ENCODE measurements at regions not wholly inside any gene's neighbourhood (a gene's known extent, or its start where the extent isn't known, plus 50 kb on each side); places are given as distances from the start of the nearest gene placed in this dataset.

DNA sequence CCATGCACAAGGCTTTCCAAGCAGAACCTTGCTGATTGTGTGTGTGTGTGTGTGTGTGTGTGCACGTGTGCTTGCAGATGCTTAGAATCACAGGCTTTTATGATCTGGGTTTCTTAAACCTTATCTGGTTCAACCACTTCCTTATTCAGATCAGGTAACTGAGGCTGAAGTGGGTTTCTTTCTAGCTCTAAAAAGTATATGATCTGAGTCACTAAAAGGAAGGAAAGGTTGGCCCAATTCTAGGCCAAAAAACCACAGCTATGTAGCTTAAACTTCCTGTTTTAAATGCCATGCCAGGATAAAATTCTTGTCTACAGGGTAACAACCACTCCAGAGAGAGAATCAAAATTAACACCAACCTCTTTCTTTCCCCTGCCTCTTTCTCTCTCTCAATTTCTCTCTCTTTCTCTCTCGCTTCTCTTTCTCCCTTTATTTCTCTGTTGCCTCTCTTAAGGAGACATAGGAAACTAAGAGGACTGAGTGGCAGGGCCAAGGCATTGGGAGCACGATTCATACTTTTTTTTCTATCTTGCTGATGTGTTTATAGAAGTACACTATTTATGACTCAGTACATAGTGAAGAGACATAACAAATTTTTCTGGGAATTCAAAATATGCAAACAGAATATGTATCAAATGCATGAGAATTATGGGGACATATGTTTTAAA, 140.3 kb downstream of the TRIB2 start:
- WGBS: 71% methylated on average over 2 of the region's 3 CpGs

DNA sequence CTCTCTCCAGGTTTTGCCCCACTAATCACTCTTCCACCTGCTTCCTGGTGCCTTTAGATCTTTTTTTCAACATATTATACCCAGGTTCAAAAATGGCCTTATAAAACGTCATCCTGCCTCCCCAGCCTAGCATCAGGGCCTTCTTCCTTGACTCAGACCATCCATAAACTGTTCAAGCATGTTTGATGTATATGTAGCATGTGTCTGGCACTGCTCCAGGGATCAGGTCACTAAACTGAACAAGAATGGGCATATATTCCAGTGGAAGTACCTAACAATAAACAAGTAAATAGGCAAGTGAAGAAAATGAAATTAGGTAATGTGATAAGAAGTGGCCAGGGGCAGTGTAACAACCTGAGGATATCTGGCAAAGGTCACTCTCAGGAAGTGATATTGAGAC, 141.2 kb downstream of the TRIB2 start:
- 80% methylated on average over 1 of the region's 1 CpG for WGBS
- Histone ChIP-seq H3K9me3 (ENCODE audit: insufficient read depth, low read depth, low read length) (peaks cover 40% of the 10 kb centered on the region), H3K36me3 (ENCODE audit: insufficient read depth, low read length) (no peaks in the 10 kb centered on the region), H3K4me3 (ENCODE audit: low read length) (no peak overlapping the region), H3K27ac (ENCODE audit: low read depth, low read length) (no peak overlapping the region), H3K4me1 (ENCODE audit: insufficient read depth, low read length) (no peaks in the 10 kb centered on the region), H3K9ac (ENCODE audit: low read depth, low read length) (no peak overlapping the region), H3K27me3 (ENCODE audit: insufficient read depth, low read length) (no peaks in the 10 kb centered on the region)

More for the DNA sequence above, 140.3 kb downstream of the TRIB2 start:
- Histone ChIP-seq H3K27ac (ENCODE audit: low read depth, low read length) (no peak overlapping the region), H3K27me3 (ENCODE audit: insufficient read depth, low read length) (no peaks in the 10 kb centered on the region), H3K4me3 (ENCODE audit: low read length) (no peak overlapping the region), H3K9ac (ENCODE audit: low read depth, low read length) (no peak overlapping the region), H3K4me1 (ENCODE audit: insufficient read depth, low read length) (no peaks in the 10 kb centered on the region), H3K36me3 (ENCODE audit: insufficient read depth, low read length) (no peaks in the 10 kb centered on the region), H3K9me3 (ENCODE audit: insufficient read depth, low read depth, low read length) (peaks cover 37% of the 10 kb centered on the region)

DNA sequence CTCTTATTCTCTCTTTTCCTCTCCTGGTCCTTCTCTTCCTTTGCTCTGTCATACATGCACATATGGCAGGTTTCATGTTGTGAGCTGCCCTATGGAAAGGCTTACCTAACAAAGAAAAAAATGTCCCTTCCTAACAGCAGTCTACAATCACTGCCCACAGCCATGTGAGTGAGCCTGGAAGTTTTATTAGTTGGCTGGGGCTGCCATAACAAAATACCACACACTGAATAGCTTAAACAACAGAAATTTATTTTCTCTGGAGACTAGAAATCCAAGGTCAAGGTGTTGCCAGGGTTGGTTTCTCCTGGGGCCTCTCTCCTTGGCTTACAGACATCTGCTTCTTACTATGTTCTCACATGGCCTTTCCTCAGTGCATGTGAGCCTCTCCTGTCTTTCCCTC, 142.1 kb downstream of the TRIB2 start:
- Histone ChIP-seq H3K27ac (ENCODE audit: low read depth, low read length) (no peak overlapping the region), H3K36me3 (ENCODE audit: insufficient read depth, low read length) (no peaks in the 10 kb centered on the region), H3K9ac (ENCODE audit: low read depth, low read length) (no peak overlapping the region), H3K4me3 (ENCODE audit: low read length) (no peak overlapping the region), H3K4me1 (ENCODE audit: insufficient read depth, low read length) (no peaks in the 10 kb centered on the region), H3K27me3 (ENCODE audit: insufficient read depth, low read length) (no peaks in the 10 kb centered on the region), H3K9me3 (ENCODE audit: insufficient read depth, low read depth, low read length) (peaks cover 47% of the 10 kb centered on the region)

DNA sequence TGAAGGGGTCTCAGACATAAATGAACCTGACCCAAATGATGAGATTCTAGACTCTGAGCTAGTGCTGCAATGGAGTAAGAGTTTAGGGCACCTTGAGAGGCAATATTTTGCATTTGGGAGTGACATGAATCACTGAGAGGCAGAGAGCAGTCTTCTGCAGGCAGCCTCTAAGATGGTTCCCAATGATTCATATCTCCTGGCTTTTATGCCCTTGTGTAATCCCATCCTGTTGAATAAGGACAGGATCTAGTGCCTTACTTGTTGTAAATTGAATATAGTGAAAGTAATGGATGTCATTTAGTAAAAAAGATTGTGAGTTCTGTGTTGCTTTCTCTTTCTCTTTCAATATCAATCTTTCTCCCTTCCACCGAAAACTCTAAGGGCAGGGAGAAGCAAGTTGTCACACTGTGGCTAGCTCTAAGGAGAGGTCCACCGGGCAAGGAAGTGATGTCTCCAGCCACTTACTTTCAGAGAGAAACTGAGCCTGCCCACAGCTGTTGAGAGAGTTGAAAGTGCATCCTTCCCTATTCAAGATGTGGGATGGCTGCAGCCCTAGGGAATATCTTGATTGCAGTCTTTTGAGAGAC, 144.7 kb downstream of the TRIB2 start:
- Histone ChIP-seq H3K27me3 (ENCODE audit: insufficient read depth, low read length) (no peaks in the 10 kb centered on the region), H3K27ac (ENCODE audit: low read depth, low read length) (no peak overlapping the region), H3K9me3 (ENCODE audit: insufficient read depth, low read depth, low read length) (peaks cover 39% of the 10 kb centered on the region), H3K9ac (ENCODE audit: low read depth, low read length) (no peak overlapping the region), H3K4me3 (ENCODE audit: low read length) (no peak overlapping the region), H3K36me3 (ENCODE audit: insufficient read depth, low read length) (no peaks in the 10 kb centered on the region), H3K4me1 (ENCODE audit: insufficient read depth, low read length) (no peaks in the 10 kb centered on the region)
- WGBS: 91% methylated on average over 2 of the region's 2 CpGs

DNA sequence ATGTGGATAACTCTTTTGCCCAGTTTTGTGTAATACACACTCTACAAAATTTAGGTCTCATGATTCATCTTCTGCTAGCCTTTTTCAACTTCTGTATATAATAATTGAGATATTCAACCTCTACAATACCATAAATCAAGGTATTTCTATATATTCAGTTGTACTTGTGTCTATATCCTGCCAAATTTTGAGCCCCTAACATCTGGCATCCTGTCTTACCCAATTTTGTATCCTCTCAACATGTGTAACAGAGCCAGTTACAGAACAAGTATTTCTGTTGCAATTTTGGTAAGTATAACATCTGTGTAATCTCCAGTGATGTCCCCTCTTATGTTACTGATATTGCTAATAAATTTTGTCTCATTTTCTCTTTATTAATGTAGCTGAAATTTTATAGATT, 145.8 kb downstream of the TRIB2 start:
- no peak overlapping the region for H3K27ac ChIP-seq (ENCODE audit: low read depth, low read length)
- no peak overlapping the region for H3K4me3 ChIP-seq (ENCODE audit: low read length)
- H3K27me3 ChIP-seq (ENCODE audit: insufficient read depth, low read length): no peaks in the 10 kb centered on the region
- H3K4me1 ChIP-seq (ENCODE audit: insufficient read depth, low read length): no peaks in the 10 kb centered on the region
- no peak overlapping the region for H3K9ac ChIP-seq (ENCODE audit: low read depth, low read length)
- H3K9me3 ChIP-seq (ENCODE audit: insufficient read depth, low read depth, low read length): peaks cover 39% of the 10 kb centered on the region
- H3K36me3 ChIP-seq (ENCODE audit: insufficient read depth, low read length): no peaks in the 10 kb centered on the region

DNA sequence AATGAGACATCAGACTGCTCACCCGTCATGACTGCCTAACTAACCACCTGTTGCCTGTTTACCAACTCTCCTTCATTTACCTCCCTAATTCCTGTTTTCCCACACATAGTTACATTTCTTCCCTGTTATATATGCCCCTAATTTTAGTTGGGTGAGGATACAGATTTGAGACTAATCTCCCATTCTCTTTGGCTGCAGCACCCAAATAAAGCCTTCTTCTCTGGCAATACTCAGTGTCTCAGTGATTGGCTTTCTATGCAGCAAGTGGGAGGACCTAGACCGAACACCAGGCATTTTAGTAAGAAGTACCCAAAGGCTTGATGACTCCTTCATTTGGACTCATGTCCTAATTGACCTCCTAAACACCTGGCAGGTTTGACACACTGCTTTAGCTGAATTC, 147.2 kb downstream of the TRIB2 start:
- Histone ChIP-seq H3K9ac (ENCODE audit: low read depth, low read length) (no peak overlapping the region), H3K4me3 (ENCODE audit: low read length) (no peak overlapping the region), H3K27ac (ENCODE audit: low read depth, low read length) (no peak overlapping the region), H3K9me3 (ENCODE audit: insufficient read depth, low read depth, low read length) (peaks cover 34% of the 10 kb centered on the region), H3K4me1 (ENCODE audit: insufficient read depth, low read length) (no peaks in the 10 kb centered on the region), H3K36me3 (ENCODE audit: insufficient read depth, low read length) (no peaks in the 10 kb centered on the region), H3K27me3 (ENCODE audit: insufficient read depth, low read length) (no peaks in the 10 kb centered on the region)
- WGBS: 93% methylated on average over 2 of the region's 2 CpGs

DNA sequence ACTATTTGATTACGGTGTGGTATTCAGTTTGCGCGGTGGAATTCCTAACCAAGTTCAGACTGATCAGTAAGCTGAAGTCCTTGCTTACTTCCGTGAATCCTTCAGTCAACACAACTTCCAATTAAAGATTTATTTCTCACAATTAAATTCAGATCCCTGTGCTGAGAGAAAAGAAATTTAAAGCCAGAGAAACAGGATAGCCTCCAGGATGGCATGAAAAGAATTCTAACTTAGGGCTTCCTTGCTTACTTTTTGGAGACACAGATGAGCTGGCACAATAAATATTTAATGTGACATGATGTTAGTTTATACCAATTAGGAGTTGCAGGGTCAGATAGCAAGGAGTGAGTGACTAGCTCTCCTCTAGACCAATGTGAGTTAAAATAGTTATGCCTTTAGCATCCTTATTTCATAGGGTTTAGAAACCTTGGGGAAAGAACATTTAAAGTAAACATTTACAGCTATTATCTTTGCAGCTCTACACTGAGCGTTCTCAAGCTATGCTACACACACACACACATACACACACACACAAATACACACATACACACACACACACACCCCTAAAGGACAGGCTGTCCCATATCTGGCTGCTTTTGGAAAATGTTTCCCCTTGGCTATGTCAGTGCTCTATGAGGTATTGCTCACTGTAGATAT, 151.0 kb downstream of the TRIB2 start:
- Histone ChIP-seq H3K27me3 (ENCODE audit: insufficient read depth, low read length) (no peaks in the 10 kb centered on the region), H3K27ac (ENCODE audit: low read depth, low read length) (no peak overlapping the region), H3K9ac (ENCODE audit: low read depth, low read length) (no peak overlapping the region), H3K36me3 (ENCODE audit: insufficient read depth, low read length) (no peaks in the 10 kb centered on the region), H3K4me3 (ENCODE audit: low read length) (no peak overlapping the region), H3K9me3 (ENCODE audit: insufficient read depth, low read depth, low read length) (peaks cover 16% of the 10 kb centered on the region), H3K4me1 (ENCODE audit: insufficient read depth, low read length) (no peaks in the 10 kb centered on the region)
- 92% methylated on average over 5 of the region's 5 CpGs for WGBS

DNA sequence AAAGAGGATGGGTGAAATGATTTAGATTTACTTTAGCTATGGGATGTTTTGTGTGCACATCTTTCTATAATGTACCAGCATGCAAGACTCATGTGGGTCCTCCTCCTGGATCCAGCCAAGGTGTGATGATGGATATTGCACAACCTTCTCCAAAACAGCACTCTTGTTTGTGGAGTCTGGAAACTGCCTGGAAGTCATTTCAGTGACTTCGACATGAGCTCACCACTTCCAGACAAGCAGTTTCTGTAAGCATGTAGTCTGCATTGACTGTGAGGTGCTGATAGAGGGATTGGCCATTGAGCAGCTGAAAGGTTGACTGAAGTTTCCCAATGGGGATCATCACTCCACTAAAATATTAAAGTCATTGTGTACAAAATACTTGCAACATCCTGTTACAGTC, 154.0 kb downstream of the TRIB2 start:
- Histone ChIP-seq H3K36me3 (ENCODE audit: insufficient read depth, low read length) (no peaks in the 10 kb centered on the region), H3K27ac (ENCODE audit: low read depth, low read length) (no peak overlapping the region), H3K9me3 (ENCODE audit: insufficient read depth, low read depth, low read length) (no peaks in the 10 kb centered on the region), H3K9ac (ENCODE audit: low read depth, low read length) (no peak overlapping the region), H3K4me1 (ENCODE audit: insufficient read depth, low read length) (no peaks in the 10 kb centered on the region), H3K4me3 (ENCODE audit: low read length) (no peak overlapping the region), H3K27me3 (ENCODE audit: insufficient read depth, low read length) (no peaks in the 10 kb centered on the region)
- 93% methylated on average over 1 of the region's 1 CpG for WGBS

DNA sequence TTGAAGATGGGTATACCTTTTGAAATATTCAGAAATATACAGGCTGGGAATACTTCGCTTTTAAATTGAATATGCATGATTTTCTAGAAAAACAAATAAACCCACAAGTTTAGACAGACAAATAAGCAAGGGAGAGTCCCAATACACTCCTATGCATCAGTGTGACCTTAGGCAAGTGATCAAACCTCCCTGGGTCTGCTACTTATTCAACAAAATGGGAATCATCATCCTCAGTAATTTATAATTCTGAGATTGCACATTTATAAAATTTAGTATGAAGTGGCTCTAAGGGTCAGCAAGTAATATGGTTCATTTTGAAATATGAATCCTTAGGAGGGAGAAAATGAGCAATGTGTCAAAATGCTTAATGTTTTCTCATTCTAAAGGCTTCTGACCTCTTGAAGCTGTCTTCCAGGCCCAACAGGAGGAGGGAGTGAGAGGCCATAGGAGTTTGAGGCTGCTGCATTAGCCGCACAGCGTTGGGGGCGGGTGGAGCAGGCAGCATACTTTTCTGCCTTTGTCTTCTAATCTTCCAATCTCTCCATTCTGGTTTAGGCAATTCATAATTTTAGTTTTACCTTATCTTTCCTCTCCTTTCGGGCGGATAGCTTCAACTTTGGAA, 155.1 kb downstream of the TRIB2 start:
- H3K9me3 ChIP-seq (ENCODE audit: insufficient read depth, low read depth, low read length): no peaks in the 10 kb centered on the region
- H3K4me1 ChIP-seq (ENCODE audit: insufficient read depth, low read length): no peaks in the 10 kb centered on the region
- H3K27me3 ChIP-seq (ENCODE audit: insufficient read depth, low read length): no peaks in the 10 kb centered on the region
- WGBS: 88% methylated on average over 6 of the region's 6 CpGs
- no peak overlapping the region for H3K27ac ChIP-seq (ENCODE audit: low read depth, low read length)
- H3K4me3 ChIP-seq (ENCODE audit: low read length): no peak overlapping the region
- H3K9ac ChIP-seq (ENCODE audit: low read depth, low read length): no peak overlapping the region
- H3K36me3 ChIP-seq (ENCODE audit: insufficient read depth, low read length): no peaks in the 10 kb centered on the region

DNA sequence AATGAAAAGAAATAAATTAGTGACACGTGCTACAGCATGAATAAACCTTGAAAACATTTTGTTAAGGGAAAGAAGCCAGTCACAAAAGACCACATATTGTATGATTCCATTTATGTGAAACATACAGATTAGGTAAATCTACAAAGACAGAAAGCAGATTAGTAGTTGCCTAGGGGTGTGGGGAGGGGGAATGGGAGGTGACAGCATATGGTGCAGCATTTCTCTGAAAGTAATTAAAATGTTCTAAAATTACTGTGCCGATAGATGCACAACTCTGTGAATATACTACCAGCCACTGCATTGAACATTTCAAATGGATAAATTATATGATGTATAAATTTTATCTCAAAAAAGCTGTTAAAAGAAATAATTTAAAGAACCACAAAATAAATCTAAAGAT, 161.0 kb downstream of the TRIB2 start:
- Histone ChIP-seq H3K9me3 (ENCODE audit: insufficient read depth, low read depth, low read length) (no peaks in the 10 kb centered on the region), H3K4me1 (ENCODE audit: insufficient read depth, low read length) (no peaks in the 10 kb centered on the region), H3K9ac (ENCODE audit: low read depth, low read length) (no peak overlapping the region), H3K27me3 (ENCODE audit: insufficient read depth, low read length) (no peaks in the 10 kb centered on the region), H3K27ac (ENCODE audit: low read depth, low read length) (no peak overlapping the region), H3K4me3 (ENCODE audit: low read length) (no peak overlapping the region), H3K36me3 (ENCODE audit: insufficient read depth, low read length) (no peaks in the 10 kb centered on the region)
- WGBS: 100% methylated on average over 1 of the region's 2 CpGs

DNA sequence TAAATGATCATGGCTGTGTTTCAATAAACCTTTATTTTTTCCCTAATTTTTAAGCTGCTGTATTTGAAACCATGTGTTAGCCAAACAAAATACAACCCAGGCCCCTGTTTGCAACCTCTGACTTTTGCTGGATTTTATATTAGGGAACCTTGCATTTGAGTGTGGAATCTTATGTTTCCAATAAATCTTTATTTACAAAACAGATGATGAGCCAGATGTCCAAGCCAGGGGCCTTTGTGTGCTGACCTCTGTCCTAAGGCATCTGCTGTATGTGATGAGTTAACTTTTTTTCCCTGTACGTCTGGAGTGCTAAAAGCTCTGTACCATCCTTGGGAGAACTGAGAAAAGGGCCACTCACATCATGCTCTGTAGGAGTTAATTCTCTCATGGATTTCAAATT, 162.9 kb downstream of the TRIB2 start:
- no peak overlapping the region for H3K4me3 ChIP-seq (ENCODE audit: low read length)
- WGBS: 87% methylated on average over 1 of the region's 1 CpG

More for the DNA sequence above, 162.9 kb downstream of the TRIB2 start:
- Histone ChIP-seq H3K27me3 (ENCODE audit: insufficient read depth, low read length) (no peaks in the 10 kb centered on the region), H3K4me1 (ENCODE audit: insufficient read depth, low read length) (no peaks in the 10 kb centered on the region), H3K27ac (ENCODE audit: low read depth, low read length) (no peak overlapping the region), H3K36me3 (ENCODE audit: insufficient read depth, low read length) (no peaks in the 10 kb centered on the region), H3K9ac (ENCODE audit: low read depth, low read length) (no peak overlapping the region), H3K9me3 (ENCODE audit: insufficient read depth, low read depth, low read length) (no peaks in the 10 kb centered on the region)

Data from HUES64 (cell line).